Thymus (tissue), 11 donors: ENCODE measurements at regions not wholly inside any gene's neighbourhood (a gene's known extent, or its start where the extent isn't known, plus 50 kb on each side); places are given as distances from the start of the nearest gene placed in this dataset.

Experiments used
- DNase-seq, 9 donors: peaks; one replicate each; pipeline ENCODE4 v3.0.0-alpha.2; 2013; ENCODE audit warnings: low spot score in 9 of 9, low read depth in 6 of 9, missing footprints in 1 of 9
- H3K27ac ChIP-seq, 2 donors: one replicate each; pipeline ENCODE4 v1.5.1; 2013; ENCODE audit warnings: control low read depth in 1 of 2, low read depth in 1 of 2, low read length in 1 of 2, mild to moderate bottlenecking in 1 of 2, moderate library complexity in 1 of 2
- H3K27me3 ChIP-seq, 2 donors: one replicate each; pipeline ENCODE4 v1.5.1; 2013; ENCODE audit warnings: low read length in 1 of 2; ENCODE audit not compliant: control insufficient read depth in 2 of 2, insufficient read depth in 1 of 2
- H3K36me3 ChIP-seq, 2 donors: one replicate each; pipeline ENCODE4 v1.5.1; 2013; ENCODE audit warnings: low read length in 1 of 2, mild to moderate bottlenecking in 1 of 2, moderate library complexity in 1 of 2; ENCODE audit not compliant: control insufficient read depth in 2 of 2, insufficient read depth in 2 of 2
- H3K4me1 ChIP-seq, 2 donors: one replicate each; pipeline ENCODE4 v1.5.1; 2013; ENCODE audit warnings: low read length in 2 of 2; ENCODE audit not compliant: control insufficient read depth in 2 of 2, insufficient read depth in 2 of 2
- H3K4me3 ChIP-seq, 2 donors: one replicate each; pipeline ENCODE4 v1.5.1; 2013; ENCODE audit warnings: low read length in 2 of 2, control low read depth in 1 of 2, mild to moderate bottlenecking in 1 of 2
- H3K9me3 ChIP-seq, 2 donors: one replicate each; pipeline ENCODE4 v1.5.1; 2013; ENCODE audit warnings: low read length in 1 of 2, mild to moderate bottlenecking in 1 of 2; ENCODE audit not compliant: control insufficient read depth in 2 of 2, insufficient read depth in 1 of 2
- WGBS: extraction: QIAGEN DNeasy Blood & Tissue Kit; methylation state at CpG from one replicate; pipeline ENCODE4 v1.1.7; 2013; 5-methylcytosine and 5-hydroxymethylcytosine counted together
- donor health status: healthy.

GRCh38 chr1:109832945-109833344 lies 69.2 kb upstream of the EPS8L3 start:
- no peaks in the 10 kb centered on the region for H3K4me1 ChIP-seq
- 75% methylated on average over 5 of the region's 5 CpGs for WGBS
- no peak overlapping the region for H3K4me3 ChIP-seq
- H3K27me3 ChIP-seq = no peaks in the 10 kb centered on the region
- peaks cover 0 to 7% of the 10 kb centered on the region in 2 donors for H3K9me3 ChIP-seq
- no peaks in the 10 kb centered on the region for H3K36me3 ChIP-seq
- DNase-seq = no peak
- H3K27ac ChIP-seq = no peak overlapping the region

- DNase-seq = no peak
- 95% methylated on average over 8 of the region's 8 CpGs for WGBS
- Histone ChIP-seq H3K27me3 (no peaks in the 10 kb centered on the region), H3K4me3 (no peak overlapping the region), H3K4me1 (no peaks in the 10 kb centered on the region), H3K27ac (no peak overlapping the region), H3K36me3 (no peaks in the 10 kb centered on the region), H3K9me3 (peaks cover 0 to 7% of the 10 kb centered on the region in 2 donors)
Measured at GRCh38 chr1:109828756-109829505, 65.2 kb upstream of the EPS8L3 start.

- Histone ChIP-seq H3K27me3 (no peaks in the 10 kb centered on the region), H3K4me3 (no peak overlapping the region), H3K27ac (no peak overlapping the region), H3K9me3 (peaks cover 0 to 7% of the 10 kb centered on the region in 2 donors), H3K4me1 (no peaks in the 10 kb centered on the region), H3K36me3 (no peaks in the 10 kb centered on the region)
- DNase-seq = no peak
- WGBS = 98% methylated on average over 7 of the region's 7 CpGs
Measured at GRCh38 chr1:109827986-109828385, 64.3 kb upstream of the EPS8L3 start.

- Histone ChIP-seq H3K4me1 (no peaks in the 10 kb centered on the region), H3K27me3 (no peaks in the 10 kb centered on the region), H3K4me3 (no peak overlapping the region), H3K9me3 (peaks cover 0 to 5% of the 10 kb centered on the region in 2 donors), H3K36me3 (no peaks in the 10 kb centered on the region), H3K27ac (no peak overlapping the region)
- no peak for DNase-seq
- WGBS = 96% methylated on average over 4 of the region's 4 CpGs
Measured at GRCh38 chr1:109827466-109827865, 63.7 kb upstream of the EPS8L3 start.

- no peaks in the 10 kb centered on the region for H3K36me3 ChIP-seq
- DNase-seq = no peak
- H3K4me1 ChIP-seq = no peaks in the 10 kb centered on the region
- H3K4me3 ChIP-seq = no peak overlapping the region
- H3K9me3 ChIP-seq = no peaks in the 10 kb centered on the region
- 62% methylated on average over 10 of the region's 10 CpGs for WGBS
- no peak overlapping the region for H3K27ac ChIP-seq
- H3K27me3 ChIP-seq = no peaks in the 10 kb centered on the region
Measured at GRCh38 chr1:109826930-109827349, 63.2 kb upstream of the EPS8L3 start.

- DNase-seq = no peak
- Histone ChIP-seq H3K4me1 (no peaks in the 10 kb centered on the region), H3K27ac (no peak overlapping the region)
Measured at GRCh38 chr1:109826446-109826845, 62.7 kb upstream of the EPS8L3 start.

GRCh38 chr1:109824349-109825115 lies 60.8 kb upstream of the EPS8L3 start:
- Histone ChIP-seq H3K36me3 (no peaks in the 10 kb centered on the region), H3K4me1 (no peaks in the 10 kb centered on the region), H3K4me3 (no peak overlapping the region), H3K27me3 (no peaks in the 10 kb centered on the region), H3K9me3 (no peaks in the 10 kb centered on the region), H3K27ac (no peak overlapping the region)
- 96% methylated on average over 12 of the region's 12 CpGs for WGBS
- no peak for DNase-seq

More at GRCh38 chr1:109826446-109826845, 62.7 kb upstream of the EPS8L3 start:
- Histone ChIP-seq H3K36me3 (no peaks in the 10 kb centered on the region), H3K4me3 (no peak overlapping the region), H3K9me3 (no peaks in the 10 kb centered on the region), H3K27me3 (no peaks in the 10 kb centered on the region)

- 93% methylated on average over 16 of the region's 16 CpGs for WGBS
- no peak for DNase-seq
- Histone ChIP-seq H3K27me3 (no peaks in the 10 kb centered on the region), H3K27ac (no peak overlapping the region), H3K4me3 (no peak overlapping the region), H3K9me3 (no peaks in the 10 kb centered on the region), H3K36me3 (no peaks in the 10 kb centered on the region), H3K4me1 (peaks cover 0 to under 1% of the 10 kb centered on the region in 2 donors)
Measured at GRCh38 chr1:109823543-109824348, 60.0 kb upstream of the EPS8L3 start.
